Right atrium auricular region (tissue), 2 donors: ENCODE measurements at regions not wholly inside any gene's neighbourhood (a gene's known extent, or its start where the extent isn't known, plus 50 kb on each side); places are given as distances from the start of the nearest gene placed in this dataset.

Source experiments
- DNase-seq: peaks from one replicate; pipeline ENCODE4 v3.0.0-alpha.2; 2019; ENCODE audit warnings: low spot score
- H3K27ac ChIP-seq, 2 donors: fragments of 200-600 bp; sonication (generic); 1 replicate in 1 of 2; 2 replicates in 1 of 2; pipeline ENCODE4 v1.5.1; 2016 to 2019
- H3K27me3 ChIP-seq, 2 donors: fragments of 200-600 bp; sonication (generic); one replicate each; pipeline versions ENCODE4 v1.5.1 to v1.6.0; 2017 to 2019
- H3K36me3 ChIP-seq: fragments of 200-600 bp; sonication (generic); one replicate; pipeline ENCODE4 v1.5.1; 2016
- H3K4me1 ChIP-seq, 2 donors: fragments of 200-600 bp; sonication (generic); one replicate each; pipeline versions ENCODE4 v1.5.1 to v1.6.0; 2017 to 2019
- H3K4me3 ChIP-seq, 2 donors: fragments of 200-600 bp; sonication (generic); 1 replicate in 1 of 2; 2 replicates in 1 of 2; pipeline ENCODE4 v1.5.1; 2017 to 2019; ENCODE audit warnings: mild to moderate bottlenecking in 1 of 2, moderate library complexity in 1 of 2
- H3K9me3 ChIP-seq, 2 donors: fragments of 200-600 bp; sonication (generic); one replicate each; pipeline ENCODE4 v1.5.1; 2019
- CTCF ChIP-seq, 2 donors: fragments of 200-600 bp; sonication (generic); IDR thresholded peaks; one replicate each; pipeline ENCODE4 v1.5.1; 2019; ENCODE audit warnings: antibody characterized with exemption in 2 of 2

GRCh38 chr18:76569644-76570419, 74.8 kb upstream of the ZNF516 start:
- H3K4me3 ChIP-seq: no peak overlapping the region
- TF ChIP-seq CTCF (IDR thresholded peaks at IDR 0.05): no peak
- no peaks in the 10 kb centered on the region for H3K9me3 ChIP-seq
- DNase-seq: no peak
- no peaks in the 10 kb centered on the region for H3K36me3 ChIP-seq
- H3K27ac ChIP-seq: no peak overlapping the region
- no peaks in the 10 kb centered on the region for H3K4me1 ChIP-seq
- H3K27me3 ChIP-seq: no peaks in the 10 kb centered on the region

- Histone ChIP-seq H3K4me3 (no peak overlapping the region), H3K36me3 (no peaks in the 10 kb centered on the region), H3K27me3 (no peaks in the 10 kb centered on the region), H3K27ac (no peak overlapping the region), H3K9me3 (no peaks in the 10 kb centered on the region), H3K4me1 (peaks cover 0 to 6% of the 10 kb centered on the region in 2 donors)
- DNase-seq: no peak
- no peak for TF ChIP-seq CTCF (IDR thresholded peaks at IDR 0.05)
Measured at GRCh38 chr18:76568731-76569130, 73.7 kb upstream of the ZNF516 start.

DNA sequence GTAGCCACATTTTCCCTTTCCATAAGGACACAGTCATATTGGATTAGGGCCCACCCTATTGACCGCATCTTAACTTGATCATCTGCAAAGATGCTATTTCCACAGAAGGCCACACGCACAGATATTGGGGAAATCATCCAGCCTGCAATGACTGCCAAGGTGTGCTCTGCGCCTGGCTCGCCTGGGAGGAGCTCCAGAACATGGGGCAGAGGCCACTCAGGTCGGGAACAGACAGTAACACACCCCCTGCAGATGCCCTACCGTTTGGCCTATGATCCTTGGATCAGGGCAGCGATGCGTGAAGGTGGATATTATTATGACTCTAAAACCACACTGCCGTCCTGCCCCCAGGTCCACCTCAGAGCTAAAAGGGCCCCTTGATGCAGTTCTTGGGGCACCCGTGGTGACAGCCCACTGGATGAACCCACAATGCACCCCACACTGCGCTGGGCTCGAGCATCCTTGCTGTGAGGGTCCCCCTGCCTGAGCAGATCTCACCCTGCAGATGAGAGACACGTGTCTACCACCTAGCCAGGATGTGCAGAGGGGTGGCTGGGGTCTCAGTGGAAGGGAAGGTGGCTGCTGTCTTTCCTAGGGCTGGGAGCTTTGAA, 72.9 kb upstream of the ZNF516 start:
- no peak for DNase-seq
- Histone ChIP-seq H3K4me3 (no peak overlapping the region), H3K27me3 (no peaks in the 10 kb centered on the region), H3K4me1 (peaks cover 0 to 6% of the 10 kb centered on the region in 2 donors), H3K27ac (no peak overlapping the region), H3K36me3 (no peaks in the 10 kb centered on the region), H3K9me3 (no peaks in the 10 kb centered on the region)
- no peak for TF ChIP-seq CTCF (IDR thresholded peaks at IDR 0.05)

DNA sequence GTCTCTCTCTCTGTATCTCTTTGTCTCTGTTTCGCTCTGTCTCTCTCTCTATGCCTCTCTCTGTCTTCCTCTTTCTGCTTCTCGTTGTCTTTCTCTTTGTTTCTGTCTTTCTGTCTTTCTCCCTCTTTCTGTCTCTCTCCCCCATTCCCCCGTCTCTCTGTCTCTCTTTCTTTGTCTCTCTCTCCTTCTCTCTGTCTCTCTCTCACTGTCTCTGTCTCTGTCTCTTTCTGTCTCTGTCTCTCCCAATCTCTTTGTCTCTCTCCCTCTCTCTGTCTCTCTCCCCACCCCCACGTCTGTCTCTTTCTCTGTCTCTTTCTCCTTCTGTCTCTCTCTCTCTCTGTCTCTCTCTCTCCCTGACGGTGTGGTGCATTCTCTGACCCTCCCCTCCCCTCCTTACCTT, 71.9 kb upstream of the ZNF516 start:
- Histone ChIP-seq H3K27me3 (no peaks in the 10 kb centered on the region), H3K27ac (no peak overlapping the region), H3K4me3 (no peak overlapping the region), H3K9me3 (no peaks in the 10 kb centered on the region), H3K4me1 (peaks cover 0 to 6% of the 10 kb centered on the region in 2 donors), H3K36me3 (no peaks in the 10 kb centered on the region)
- no peak for TF ChIP-seq CTCF (IDR thresholded peaks at IDR 0.05)
- DNase-seq: no peak

DNA sequence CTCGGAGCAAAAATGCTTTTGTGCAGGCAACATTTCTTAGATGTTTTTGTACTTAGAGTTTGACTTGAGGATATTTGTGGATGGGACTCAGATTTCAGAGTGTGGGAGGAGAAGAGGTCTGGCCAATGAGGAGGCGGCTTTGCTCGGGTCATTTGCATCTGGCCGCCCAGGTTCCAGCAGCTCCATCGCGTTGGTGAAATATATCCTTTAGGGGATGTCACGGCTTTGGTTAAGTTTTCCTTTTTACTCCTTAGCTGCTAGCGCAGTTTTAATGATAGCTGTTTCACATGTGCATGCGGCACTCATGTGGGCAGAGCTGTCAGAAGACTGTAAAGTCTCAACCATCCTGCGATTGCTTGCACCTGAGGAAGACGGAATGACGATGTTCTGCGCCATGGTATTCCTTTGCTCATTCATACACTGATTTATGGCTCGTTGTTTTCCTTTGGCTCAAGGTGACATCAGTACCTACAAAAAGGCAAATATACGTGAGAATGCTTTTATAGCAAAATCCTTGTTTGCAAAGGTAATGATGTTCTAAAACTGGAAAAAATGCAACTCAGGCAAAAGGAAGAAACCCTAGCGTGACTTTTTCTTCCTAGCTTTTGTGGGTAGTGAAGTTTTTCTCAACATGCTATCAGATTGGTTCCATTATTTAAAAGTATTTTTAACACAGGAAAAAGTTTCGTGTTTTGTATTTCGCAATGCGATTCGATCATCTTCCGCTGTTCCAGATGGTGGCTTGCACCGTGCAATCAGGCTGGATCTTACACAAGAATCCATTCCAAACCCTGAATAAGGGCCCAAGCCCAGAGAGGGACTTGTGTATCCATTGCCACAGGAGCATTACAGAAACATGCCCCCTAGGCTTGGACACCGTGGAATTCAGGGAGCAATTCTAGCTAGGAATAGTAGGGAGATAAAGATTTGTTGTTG, 70.5 kb upstream of the ZNF516 start:
- no peaks in the 10 kb centered on the region for H3K36me3 ChIP-seq
- TF ChIP-seq CTCF (IDR thresholded peaks at IDR 0.05): no peak
- peak overlapping the region; percentile 63 to 75 for H3K27ac ChIP-seq
- peaks cover 0 to 6% of the 10 kb centered on the region in 2 donors for H3K4me1 ChIP-seq
- peak; percentile 86 for DNase-seq
- H3K4me3 ChIP-seq: peak overlapping the region; percentile 4 to 35
- no peaks in the 10 kb centered on the region for H3K27me3 ChIP-seq
- no peaks in the 10 kb centered on the region for H3K9me3 ChIP-seq
